ENCODE measurements at regions not wholly inside any gene's neighbourhood (a gene's known extent, or its start where the extent isn't known, plus 50 kb on each side); places are given as distances from the start of the nearest gene placed in this dataset.

GRCh38 chr1:200237066-200237465 is 172.8 kb downstream of the ZNF281 start:
- H3K27me3 ChIP-seq (ENCODE audit: control insufficient read depth in 4 of 4, insufficient read depth in 4 of 4, low read length in 3 of 4) = no peaks in the 10 kb centered on the region
- no peaks in the 10 kb centered on the region for H3K36me3 ChIP-seq (ENCODE audit: control insufficient read depth in 4 of 4, insufficient read depth in 3 of 4, low read depth in 1 of 4, low read length in 3 of 4)
- H3K27ac ChIP-seq (ENCODE audit: low read depth in 1 of 2, low read length in 2 of 2) = no peak overlapping the region
- peaks cover 1 to 15% (median 5%) of the 10 kb centered on the region in 4 donors for H3K4me1 ChIP-seq (ENCODE audit: control insufficient read depth in 4 of 4, insufficient read depth in 4 of 4, low read length in 3 of 4)
- TF ChIP-seq JUND (IDR thresholded peaks at IDR 0.05) (no peak), EGR1 (IDR thresholded peaks at IDR 0.05; ENCODE audit: low read depth in 2 of 2) (no peak), ZBTB33 (IDR thresholded peaks at IDR 0.05) (no peak), REST (IDR thresholded peaks at IDR 0.05) (no peak), FOXA1 (IDR thresholded peaks at IDR 0.05) (no peak), FOXA2 (IDR thresholded peaks at IDR 0.05) (no peak), ATF3 (IDR thresholded peaks at IDR 0.05) (no peak), MAX (IDR thresholded peaks at IDR 0.05) (no peak), HNF4G (IDR thresholded peaks at IDR 0.05) (no peak), SP1 (IDR thresholded peaks at IDR 0.05) (no peak), RXRA (IDR thresholded peaks at IDR 0.05) (no peak), GABPA (IDR thresholded peaks at IDR 0.05 in 1 of 2, conservative IDR thresholded peaks at IDR 0.05 in 1 of 2) (no peak)
- no peak overlapping the region for H3K4me3 ChIP-seq (ENCODE audit: low read depth in 1 of 3, low read length in 3 of 3)
- no peaks in the 10 kb centered on the region for H3K9me3 ChIP-seq (ENCODE audit: control insufficient read depth in 4 of 4, low read length in 3 of 4)
- no peak overlapping the region for H3K9ac ChIP-seq (ENCODE audit: low read depth in 1 of 2, low read length in 2 of 2)
- WGBS = 98% methylated on average over 5 of the region's 5 CpGs
- no peak for DNase-seq (ENCODE audit: low spot score)

GRCh38 chr1:200234938-200235337 is 174.9 kb downstream of the ZNF281 start:
- DNase-seq (ENCODE audit: low spot score) = no peak
- Histone ChIP-seq H3K9ac (ENCODE audit: low read depth in 1 of 2, low read length in 2 of 2) (no peak overlapping the region), H3K9me3 (ENCODE audit: control insufficient read depth in 4 of 4, low read length in 3 of 4) (no peaks in the 10 kb centered on the region), H3K36me3 (ENCODE audit: control insufficient read depth in 4 of 4, insufficient read depth in 3 of 4, low read depth in 1 of 4, low read length in 3 of 4) (no peaks in the 10 kb centered on the region), H3K27me3 (ENCODE audit: control insufficient read depth in 4 of 4, insufficient read depth in 4 of 4, low read length in 3 of 4) (no peaks in the 10 kb centered on the region), H3K4me1 (ENCODE audit: control insufficient read depth in 4 of 4, insufficient read depth in 4 of 4, low read length in 3 of 4) (peaks cover 3 to 18% (median 12%) of the 10 kb centered on the region in 4 donors), H3K4me3 (ENCODE audit: low read depth in 1 of 3, low read length in 3 of 3) (no peak overlapping the region), H3K27ac (ENCODE audit: low read depth in 1 of 2, low read length in 2 of 2) (no peak overlapping the region)
- TF ChIP-seq CTCF (IDR thresholded peaks at IDR 0.05; ENCODE audit: low read depth, low read length, missing input control) = no peak
- 97% methylated on average over 2 of the region's 2 CpGs for WGBS

Measured in liver (tissue), 8 donors.